ENCODE measurements at regions not wholly inside any gene's neighbourhood (a gene's known extent, or its start where the extent isn't known, plus 50 kb on each side); places are given as distances from the start of the nearest gene placed in this dataset.
A peak's percentile ranks its signal among the peaks of the same experiment; 100 is the strongest.

GRCh38 chr2:136324966-136325365, 207.0 kb upstream of the CXCR4 start:
- TF ChIP-seq POLR2A (IDR thresholded peaks at IDR 0.05) (no peak), CTCF (IDR thresholded peaks at IDR 0.05) (no peak)
- H3K4me3 ChIP-seq: no peak overlapping the region
- H3K27ac ChIP-seq: no peak overlapping the region
- H3K9me3 ChIP-seq: no peaks in the 10 kb centered on the region
- WGBS (ENCODE audit: insufficient coverage, low coverage, low lambda C conversion rate, missing lambda C conversion rate): 35% methylated on average over 3 of the region's 3 CpGs
- ATAC-seq (peak in 3 of 4 donors; percentile 31 to 53 (median 40)), DNase-seq (no peak)
- no peaks in the 10 kb centered on the region for H3K36me3 ChIP-seq
- no peaks in the 10 kb centered on the region for H3K4me1 ChIP-seq
- intact Hi-C loops (cut with DNase I): no loop called here
- no peaks in the 10 kb centered on the region for H3K27me3 ChIP-seq

DNA sequence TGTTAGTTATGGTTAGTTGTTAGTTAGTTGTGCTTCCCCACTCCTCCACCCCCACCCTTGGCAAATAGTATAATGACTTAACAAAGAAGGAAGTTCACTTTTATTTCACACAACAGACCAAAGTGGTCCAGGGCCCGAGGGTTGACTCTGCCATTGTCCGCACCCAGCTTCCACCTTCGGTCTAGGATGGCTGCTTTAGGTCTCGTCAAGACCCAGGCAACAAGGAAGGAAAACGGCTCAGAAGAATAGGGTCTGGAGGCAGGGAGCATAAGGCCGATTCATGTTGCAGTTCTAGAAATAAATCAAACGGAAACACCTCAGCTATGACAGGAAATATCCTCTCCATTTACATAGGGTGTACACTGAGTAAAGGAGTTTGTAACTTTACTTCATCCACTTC, 206.0 kb upstream of the CXCR4 start:
- TF ChIP-seq POLR2A (IDR thresholded peaks at IDR 0.05): no peak
- Histone ChIP-seq H3K4me3 (no peak overlapping the region), H3K27ac (no peak overlapping the region), H3K36me3 (no peaks in the 10 kb centered on the region), H3K27me3 (no peaks in the 10 kb centered on the region), H3K9me3 (no peaks in the 10 kb centered on the region), H3K4me1 (no peaks in the 10 kb centered on the region)
- ATAC-seq (no peak), DNase-seq (no peak)
- intact Hi-C loops (cut with DNase I): no loop called here
- WGBS (ENCODE audit: insufficient coverage, low coverage, low lambda C conversion rate, missing lambda C conversion rate): 63% methylated on average over 4 of the region's 7 CpGs

GRCh38 chr2:136323195-136323594, 205.2 kb upstream of the CXCR4 start:
- H3K27ac ChIP-seq: no peak overlapping the region
- H3K9me3 ChIP-seq: no peaks in the 10 kb centered on the region
- no peaks in the 10 kb centered on the region for H3K36me3 ChIP-seq
- DNase-seq (no peak), ATAC-seq (no peak)
- no peaks in the 10 kb centered on the region for H3K27me3 ChIP-seq
- intact Hi-C loops (cut with DNase I): no loop called here
- no peak overlapping the region for H3K4me3 ChIP-seq
- H3K4me1 ChIP-seq: no peaks in the 10 kb centered on the region
- TF ChIP-seq POLR2A (IDR thresholded peaks at IDR 0.05): no peak
- no peak for TF ChIP-seq CTCF (IDR thresholded peaks at IDR 0.05)
- 30% methylated on average over 3 of the region's 3 CpGs for WGBS (ENCODE audit: insufficient coverage, low coverage, low lambda C conversion rate, missing lambda C conversion rate)

DNA sequence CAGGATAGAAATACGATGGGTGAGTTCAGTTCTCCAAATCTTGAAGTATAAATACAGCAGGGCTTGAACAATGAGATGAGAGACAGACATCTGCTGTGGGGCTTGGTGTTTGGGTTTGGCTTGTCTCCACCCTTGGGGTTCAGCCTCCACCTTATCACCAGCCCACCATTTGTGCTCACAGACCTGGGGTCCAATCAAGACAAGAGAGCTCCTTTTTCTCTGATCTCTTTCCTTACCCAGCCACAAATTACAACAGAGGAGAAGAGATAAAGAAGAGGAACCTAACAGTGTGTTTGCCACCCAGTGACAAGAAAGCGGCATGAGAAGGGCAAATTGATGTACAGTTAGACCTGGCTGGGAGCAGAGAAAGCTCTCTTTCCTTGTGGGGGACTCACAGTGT, 204.5 kb upstream of the CXCR4 start:
- Histone ChIP-seq H3K27ac (no peak overlapping the region), H3K9me3 (no peaks in the 10 kb centered on the region), H3K4me1 (no peaks in the 10 kb centered on the region), H3K27me3 (no peaks in the 10 kb centered on the region), H3K36me3 (no peaks in the 10 kb centered on the region), H3K4me3 (no peak overlapping the region)
- WGBS (ENCODE audit: insufficient coverage, low coverage, low lambda C conversion rate, missing lambda C conversion rate): 41% methylated on average over 2 of the region's 2 CpGs
- intact Hi-C loops (cut with DNase I): no loop called here
- ATAC-seq (no peak), DNase-seq (no peak)
- TF ChIP-seq POLR2A (IDR thresholded peaks at IDR 0.05) (no peak), CTCF (IDR thresholded peaks at IDR 0.05) (no peak)

DNA sequence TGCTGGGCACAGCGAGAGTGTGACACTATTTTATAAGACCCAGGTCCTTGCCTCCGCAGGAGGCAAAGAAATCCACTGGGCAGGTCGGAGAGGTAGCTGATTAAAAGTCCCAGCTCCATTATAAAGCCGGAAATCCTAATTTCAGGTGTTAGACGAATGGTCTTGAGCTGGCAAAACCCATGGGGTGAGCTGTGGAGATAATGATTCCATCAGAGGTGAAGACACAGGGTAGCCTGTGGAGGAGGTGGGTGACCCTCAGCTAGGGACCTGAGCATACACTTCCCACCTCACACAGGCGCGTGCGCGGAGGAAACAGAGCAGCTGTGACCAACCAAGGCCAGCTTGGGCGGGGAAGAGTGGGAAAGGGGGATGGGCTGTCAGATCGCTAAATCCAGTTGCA, 201.7 kb upstream of the CXCR4 start:
- Histone ChIP-seq H3K36me3 (no peaks in the 10 kb centered on the region), H3K27me3 (no peaks in the 10 kb centered on the region), H3K4me1 (no peaks in the 10 kb centered on the region), H3K27ac (no peak overlapping the region), H3K9me3 (no peaks in the 10 kb centered on the region), H3K4me3 (no peak overlapping the region)
- ATAC-seq (no peak), DNase-seq (no peak)
- no peak for TF ChIP-seq CTCF (IDR thresholded peaks at IDR 0.05)
- TF ChIP-seq POLR2A (IDR thresholded peaks at IDR 0.05): no peak
- intact Hi-C loops (cut with DNase I): no loop called here
- 50% methylated on average over 10 of the region's 11 CpGs for WGBS (ENCODE audit: insufficient coverage, low coverage, low lambda C conversion rate, missing lambda C conversion rate)

All from right lobe of liver (tissue), 6 donors.